Colonic mucosa (tissue), 4 donors: ENCODE measurements at regions not wholly inside any gene's neighbourhood (a gene's known extent, or its start where the extent isn't known, plus 50 kb on each side); places are given as distances from the start of the nearest gene placed in this dataset.

Experiments
- DNase-seq: peaks from one replicate; pipeline ENCODE4 v3.0.0-alpha.2; 2020
- H3K27ac ChIP-seq: fragments of 200-600 bp; one replicate; pipeline ENCODE4 v1.8.0; 2021
- H3K27me3 ChIP-seq: fragments of 200-600 bp; one replicate; pipeline ENCODE4 v1.8.0; 2021
- H3K36me3 ChIP-seq: fragments of 200-600 bp; one replicate; pipeline ENCODE4 v1.8.0; 2021
- H3K4me1 ChIP-seq: fragments of 200-600 bp; one replicate; pipeline ENCODE4 v1.8.0; 2021; ENCODE audit warnings: mild to moderate bottlenecking
- H3K4me3 ChIP-seq: fragments of 200-600 bp; one replicate; pipeline ENCODE4 v1.8.0; 2021
- H3K9ac ChIP-seq, 2 donors: one replicate each; pipeline ENCODE4 v1.7.0; 2013; ENCODE audit warnings: control low read depth in 2 of 2, low read depth in 2 of 2, low read length in 2 of 2
- H3K9me3 ChIP-seq: fragments of 200-600 bp; one replicate; pipeline ENCODE4 v1.8.0; 2021
- intact Hi-C: fragments of 100-400 bp; cut with DNase I; formaldehyde crosslinking; loops from one replicate; pipeline ENCODE4 v1.14.1; 2022
- TF ChIP-seq, protein P1 (sequence below): fragments of 200-600 bp; IDR thresholded peaks from one replicate; pipeline ENCODE4 v1.8.0; 2022; ENCODE audit warnings: antibody characterized with exemption, mild to moderate bottlenecking
- donor health status: healthy.
- donor health status: DM: no; HTN: no; CAD: no.
- donor health status: DM: no; HTN: no; CAD: no.

DNA sequence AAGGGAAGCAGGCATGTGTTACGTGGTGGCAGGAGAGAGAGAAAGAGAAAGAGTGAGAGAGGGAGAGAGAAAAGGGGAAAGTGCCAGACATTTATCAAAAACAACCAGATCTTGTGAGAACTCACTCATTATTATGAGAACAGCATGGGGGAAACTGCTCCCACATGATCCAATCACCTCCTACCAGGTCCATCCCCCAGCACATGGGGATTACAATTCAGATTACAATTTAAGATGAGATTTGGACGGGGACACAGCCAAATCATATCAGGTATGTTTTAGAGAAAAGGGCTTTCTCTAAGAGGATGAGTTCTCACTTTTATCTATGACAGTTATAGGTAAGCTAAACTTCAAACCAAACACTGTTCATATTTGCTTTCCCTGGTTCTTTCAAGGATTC is 597.3 kb upstream of the PIK3C3 start:
- Histone ChIP-seq H3K36me3 (no peaks in the 10 kb centered on the region), H3K9ac (no peak overlapping the region), H3K4me3 (no peak overlapping the region), H3K27ac (no peak overlapping the region), H3K27me3 (no peaks in the 10 kb centered on the region), H3K9me3 (no peaks in the 10 kb centered on the region), H3K4me1 (no peaks in the 10 kb centered on the region)
- TF ChIP-seq, protein P1, sequence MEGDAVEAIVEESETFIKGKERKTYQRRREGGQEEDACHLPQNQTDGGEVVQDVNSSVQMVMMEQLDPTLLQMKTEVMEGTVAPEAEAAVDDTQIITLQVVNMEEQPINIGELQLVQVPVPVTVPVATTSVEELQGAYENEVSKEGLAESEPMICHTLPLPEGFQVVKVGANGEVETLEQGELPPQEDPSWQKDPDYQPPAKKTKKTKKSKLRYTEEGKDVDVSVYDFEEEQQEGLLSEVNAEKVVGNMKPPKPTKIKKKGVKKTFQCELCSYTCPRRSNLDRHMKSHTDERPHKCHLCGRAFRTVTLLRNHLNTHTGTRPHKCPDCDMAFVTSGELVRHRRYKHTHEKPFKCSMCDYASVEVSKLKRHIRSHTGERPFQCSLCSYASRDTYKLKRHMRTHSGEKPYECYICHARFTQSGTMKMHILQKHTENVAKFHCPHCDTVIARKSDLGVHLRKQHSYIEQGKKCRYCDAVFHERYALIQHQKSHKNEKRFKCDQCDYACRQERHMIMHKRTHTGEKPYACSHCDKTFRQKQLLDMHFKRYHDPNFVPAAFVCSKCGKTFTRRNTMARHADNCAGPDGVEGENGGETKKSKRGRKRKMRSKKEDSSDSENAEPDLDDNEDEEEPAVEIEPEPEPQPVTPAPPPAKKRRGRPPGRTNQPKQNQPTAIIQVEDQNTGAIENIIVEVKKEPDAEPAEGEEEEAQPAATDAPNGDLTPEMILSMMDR, result no peak
- no peak for DNase-seq
- intact Hi-C loops, result no loop called here

DNA sequence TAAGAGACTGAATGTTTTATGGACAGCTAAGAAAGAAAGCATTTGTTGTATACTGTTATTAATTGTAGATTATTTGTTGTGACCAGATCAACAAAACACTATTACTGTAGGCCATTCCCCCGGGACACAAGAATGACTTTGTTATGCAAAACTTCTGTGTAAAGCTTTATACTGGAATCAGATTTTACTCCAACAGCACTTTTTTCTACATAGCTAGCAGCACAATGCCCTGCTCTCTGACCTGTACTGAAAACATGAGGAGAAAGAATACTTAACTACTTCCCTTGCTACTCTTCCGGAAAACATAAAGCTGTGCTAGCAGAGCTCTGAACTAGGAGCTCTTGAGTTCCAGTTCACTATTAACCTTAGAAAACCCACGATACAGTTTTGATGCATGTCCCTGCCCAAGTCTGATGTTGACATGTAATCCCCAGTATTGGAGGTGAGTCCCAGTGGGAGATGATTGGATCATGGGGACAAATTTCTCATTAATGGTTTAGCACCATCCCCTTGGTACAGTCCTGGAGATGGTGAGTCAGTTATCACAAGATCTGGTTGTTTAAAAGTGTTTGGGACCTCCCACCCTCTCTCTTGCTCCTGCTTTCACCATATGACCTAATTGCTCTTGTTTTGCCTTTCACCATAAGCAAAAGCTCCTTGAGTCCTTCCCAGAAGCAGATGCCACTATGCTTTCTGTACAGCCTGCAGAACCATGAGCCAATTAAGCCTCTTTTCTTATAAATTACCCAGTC is 601.1 kb upstream of the PIK3C3 start:
- H3K27ac ChIP-seq, result no peak overlapping the region
- no peaks in the 10 kb centered on the region for H3K27me3 ChIP-seq
- no peak overlapping the region for H3K4me3 ChIP-seq
- TF ChIP-seq, protein P1, result no peak
- H3K9ac ChIP-seq, result no peak overlapping the region
- DNase-seq, result no peak
- no peaks in the 10 kb centered on the region for H3K9me3 ChIP-seq
- no peaks in the 10 kb centered on the region for H3K36me3 ChIP-seq
- H3K4me1 ChIP-seq, result no peaks in the 10 kb centered on the region
- intact Hi-C loops, result no loop called here

DNA sequence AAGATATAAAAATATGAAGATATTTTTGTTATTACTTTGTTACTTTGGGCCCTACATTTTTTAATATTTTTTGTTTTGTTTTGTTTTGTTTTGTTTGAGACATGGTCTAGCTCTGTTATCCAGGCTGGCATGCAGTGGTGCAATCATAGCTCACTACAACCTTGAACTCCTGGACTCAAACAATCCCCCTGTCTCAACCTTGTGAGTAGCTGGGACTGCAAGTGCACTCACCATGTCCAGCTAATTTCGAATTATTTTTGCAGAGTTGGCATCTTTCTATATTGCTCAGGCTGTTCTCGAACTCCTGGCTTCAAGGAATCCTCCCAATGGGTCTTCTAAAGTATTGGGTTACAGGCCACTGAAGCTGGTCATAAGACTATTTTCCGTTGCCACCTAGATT is 603.6 kb upstream of the PIK3C3 start:
- H3K27me3 ChIP-seq, result no peaks in the 10 kb centered on the region
- no peak overlapping the region for H3K27ac ChIP-seq
- no peak overlapping the region for H3K9ac ChIP-seq
- no peaks in the 10 kb centered on the region for H3K4me1 ChIP-seq
- intact Hi-C loops, result no loop called here
- no peak for DNase-seq
- TF ChIP-seq, protein P1, result no peak
- H3K9me3 ChIP-seq, result no peaks in the 10 kb centered on the region
- H3K4me3 ChIP-seq, result no peak overlapping the region
- no peaks in the 10 kb centered on the region for H3K36me3 ChIP-seq

DNA sequence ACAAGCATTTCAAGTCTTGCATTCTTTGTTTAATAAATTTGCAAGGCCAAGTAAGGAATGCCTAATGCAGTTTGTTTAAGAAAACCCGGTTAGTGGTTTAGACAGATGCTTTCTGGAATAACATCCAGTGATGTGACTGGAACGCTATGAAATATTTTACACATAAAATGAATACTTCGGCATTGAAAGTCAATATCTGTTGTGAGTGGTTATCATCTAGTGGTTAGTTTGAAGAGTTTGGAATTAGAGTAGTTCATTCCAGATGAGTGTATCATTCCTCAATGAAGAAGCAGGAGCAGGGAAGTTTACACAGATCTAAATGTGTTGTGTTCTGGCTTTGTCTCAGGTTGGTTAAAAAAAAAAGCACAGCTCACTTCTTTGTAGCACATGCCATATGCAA is 608.0 kb upstream of the PIK3C3 start:
- TF ChIP-seq, protein P1, result no peak
- intact Hi-C loops, result no loop called here
- Histone ChIP-seq H3K9ac (no peak overlapping the region), H3K9me3 (no peaks in the 10 kb centered on the region), H3K4me3 (no peak overlapping the region), H3K36me3 (no peaks in the 10 kb centered on the region), H3K4me1 (no peaks in the 10 kb centered on the region), H3K27me3 (no peaks in the 10 kb centered on the region), H3K27ac (no peak overlapping the region)
- no peak for DNase-seq

DNA sequence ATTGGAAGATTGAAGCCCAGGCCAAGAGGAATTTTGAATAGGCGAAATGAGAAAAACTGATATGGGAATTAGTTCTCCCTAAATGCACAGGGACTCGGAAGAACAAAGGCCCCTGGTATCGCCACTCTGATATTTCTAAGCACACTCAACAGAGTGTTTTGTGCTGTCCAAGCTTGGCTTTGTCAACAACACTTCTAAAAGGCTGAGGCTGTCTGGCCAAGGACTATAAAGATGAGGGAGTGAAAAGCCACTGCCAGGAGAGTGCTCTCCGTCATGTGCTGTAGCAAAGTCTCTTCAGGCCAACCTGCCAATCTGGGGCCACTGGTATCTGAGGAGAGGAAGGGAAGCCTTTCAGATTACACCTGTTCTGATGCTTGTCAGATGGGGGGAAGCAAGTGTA is 611.2 kb upstream of the PIK3C3 start:
- Histone ChIP-seq H3K27me3 (no peaks in the 10 kb centered on the region), H3K36me3 (no peaks in the 10 kb centered on the region), H3K27ac (no peak overlapping the region), H3K4me1 (no peaks in the 10 kb centered on the region), H3K9ac (no peak overlapping the region), H3K9me3 (no peaks in the 10 kb centered on the region), H3K4me3 (no peak overlapping the region)
- TF ChIP-seq, protein P1, result no peak
- no peak for DNase-seq
- intact Hi-C loops, result no loop called here
